IMR-90 (cell line): ENCODE measurements at regions not wholly inside any gene's neighbourhood (a gene's known extent, or its start where the extent isn't known, plus 50 kb on each side); places are given as distances from the start of the nearest gene placed in this dataset.

Experiments used
- BHLHE40 ChIP-seq: fragments of 150-350 bp; IDR thresholded peaks from 2 replicates; pipeline ENCODE4 v1.6.1; 2016; ENCODE audit warnings: mild to moderate bottlenecking, low read depth, low read length
- CTCF ChIP-seq: conservative IDR thresholded peaks from 2 replicates; pipeline ENCODE4 v1.5.1; 2012; ENCODE audit warnings: mild to moderate bottlenecking, low read depth, low read length, improper control_type of control experiment
- FOS ChIP-seq: fragments of 150-350 bp; IDR thresholded peaks from 2 replicates; pipeline ENCODE4 v1.6.1; 2016; ENCODE audit warnings: low read depth, low read length
- MXI1 ChIP-seq: IDR thresholded peaks from 2 replicates; pipeline ENCODE4 v1.6.1; 2012; ENCODE audit warnings: low read depth, mild to moderate bottlenecking, low read length, moderate library complexity, borderline replicate concordance
- POLR2A ChIP-seq: IDR thresholded peaks from 2 replicates; pipeline ENCODE4 v1.6.1; 2012; ENCODE audit warnings: mild to moderate bottlenecking, low read depth, low read length
- RAD21 ChIP-seq: IDR thresholded peaks from 2 replicates; pipeline ENCODE4 v1.6.1; 2012; ENCODE audit warnings: low read length, improper control_type of control experiment
- RFX5 ChIP-seq: IDR thresholded peaks from 2 replicates; pipeline ENCODE4 v1.8.0; 2012; ENCODE audit warnings: low read depth, mild to moderate bottlenecking, low read length, moderate library complexity

GRCh38 chr10:4437791-4438190, 388.2 kb upstream of the AKR1E2 start:
- no peak for TF ChIP-seq CTCF
- TF ChIP-seq RFX5 = no peak
- TF ChIP-seq RAD21 = no peak
- TF ChIP-seq FOS = no peak
- TF ChIP-seq POLR2A = no peak
- no peak for TF ChIP-seq BHLHE40
- no peak for TF ChIP-seq MXI1
